T-helper 1 cell treated with Interleukin-12 subunit alpha and Interleukin-12 subunit beta and Interleukin-4 antibody, amounts not matched to agents 30 μg/mL and 1 μg/mL, for 36 hours (primary cell): ENCODE measurements at regions not wholly inside any gene's neighbourhood (a gene's known extent, or its start where the extent isn't known, plus 50 kb on each side); places are given as distances from the start of the nearest gene placed in this dataset.

ENCODE experiments used
- H3K27ac Mint-ChIP-seq: one replicate; pipeline ENCODE4 v1.8.0; 2021; ENCODE audit warnings: mild to moderate bottlenecking, mixed read lengths
- H3K27me3 Mint-ChIP-seq: one replicate; pipeline ENCODE4 v1.8.0; 2021; ENCODE audit warnings: low read depth, mixed read lengths
- H3K36me3 Mint-ChIP-seq: one replicate; pipeline ENCODE4 v1.8.0; 2021; ENCODE audit warnings: low read depth, mixed read lengths
- H3K4me1 Mint-ChIP-seq: one replicate; pipeline ENCODE4 v1.8.0; 2021; ENCODE audit warnings: low read depth, mixed read lengths
- H3K4me3 Mint-ChIP-seq: one replicate; pipeline ENCODE4 v1.8.0; 2021; ENCODE audit warnings: mild to moderate bottlenecking, moderate library complexity, mixed read lengths
- H3K9me3 Mint-ChIP-seq: one replicate; pipeline ENCODE4 v1.8.0; 2021; ENCODE audit warnings: mixed read lengths

DNA sequence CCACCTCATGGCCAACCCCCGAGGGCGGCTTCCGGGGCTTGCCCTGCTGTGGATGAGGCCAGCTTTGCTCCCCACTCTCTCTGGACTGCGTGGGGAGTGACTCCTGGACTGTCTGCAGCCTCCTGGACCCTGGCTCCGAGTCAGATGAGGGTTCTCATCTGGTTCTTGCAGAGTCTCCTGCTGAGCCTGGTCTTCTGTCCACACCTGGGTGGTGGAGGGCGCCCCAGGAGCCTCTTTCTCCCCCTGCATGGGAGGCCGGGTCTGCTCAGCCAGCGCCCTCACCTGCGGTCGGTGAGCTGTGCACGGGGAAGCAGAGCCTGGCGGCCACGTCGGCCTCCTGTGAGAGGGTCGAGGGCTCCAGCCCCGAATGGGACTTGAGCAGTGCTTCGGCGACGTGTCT is 78.3 kb downstream of the RTP5 start:
- Mint-ChIP-seq H3K27ac (no peak overlapping the region), H3K4me1 (no peaks in the 10 kb centered on the region), H3K36me3 (no peaks in the 10 kb centered on the region), H3K9me3 (no peaks in the 10 kb centered on the region), H3K4me3 (no peak overlapping the region), H3K27me3 (no peaks in the 10 kb centered on the region)

DNA sequence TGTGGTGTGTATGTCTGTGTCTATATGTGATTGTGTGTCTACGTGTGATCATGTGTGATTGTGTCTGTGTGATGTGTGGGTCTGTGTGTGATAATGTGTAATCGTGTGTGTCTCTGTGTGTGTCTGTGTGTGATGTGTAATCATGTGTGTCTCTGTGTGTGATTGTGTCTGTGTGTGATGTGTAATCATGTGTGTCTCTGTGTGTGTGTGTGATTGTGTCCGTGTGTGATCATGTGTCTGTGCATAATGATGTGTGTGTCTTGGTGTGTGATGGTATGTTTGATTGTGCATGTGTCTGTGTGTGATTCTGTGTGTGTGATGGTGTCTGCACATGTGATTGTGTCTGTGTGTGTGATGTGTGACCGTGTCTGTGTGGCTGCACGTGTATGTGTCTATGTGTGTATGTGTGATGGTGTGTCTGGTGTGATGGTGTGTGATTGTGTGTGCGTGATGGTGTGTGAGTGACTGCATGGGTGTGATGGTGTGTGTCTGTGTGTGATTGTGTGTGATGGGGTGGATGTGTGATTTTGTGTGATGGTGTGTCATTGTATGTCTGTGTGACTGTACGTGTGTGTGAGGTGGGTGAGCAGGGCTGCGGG is 78.9 kb downstream of the RTP5 start:
- no peak overlapping the region for H3K27ac Mint-ChIP-seq
- H3K27me3 Mint-ChIP-seq, result no peaks in the 10 kb centered on the region
- no peaks in the 10 kb centered on the region for H3K4me1 Mint-ChIP-seq
- H3K4me3 Mint-ChIP-seq, result no peak overlapping the region
- no peaks in the 10 kb centered on the region for H3K9me3 Mint-ChIP-seq
- H3K36me3 Mint-ChIP-seq, result no peaks in the 10 kb centered on the region

GRCh38 chr2:241948901-241949735 is 79.6 kb downstream of the RTP5 start:
- no peaks in the 10 kb centered on the region for H3K4me1 Mint-ChIP-seq
- no peaks in the 10 kb centered on the region for H3K9me3 Mint-ChIP-seq
- H3K4me3 Mint-ChIP-seq, result no peak overlapping the region
- no peak overlapping the region for H3K27ac Mint-ChIP-seq
- H3K36me3 Mint-ChIP-seq, result no peaks in the 10 kb centered on the region
- H3K27me3 Mint-ChIP-seq, result no peaks in the 10 kb centered on the region

DNA sequence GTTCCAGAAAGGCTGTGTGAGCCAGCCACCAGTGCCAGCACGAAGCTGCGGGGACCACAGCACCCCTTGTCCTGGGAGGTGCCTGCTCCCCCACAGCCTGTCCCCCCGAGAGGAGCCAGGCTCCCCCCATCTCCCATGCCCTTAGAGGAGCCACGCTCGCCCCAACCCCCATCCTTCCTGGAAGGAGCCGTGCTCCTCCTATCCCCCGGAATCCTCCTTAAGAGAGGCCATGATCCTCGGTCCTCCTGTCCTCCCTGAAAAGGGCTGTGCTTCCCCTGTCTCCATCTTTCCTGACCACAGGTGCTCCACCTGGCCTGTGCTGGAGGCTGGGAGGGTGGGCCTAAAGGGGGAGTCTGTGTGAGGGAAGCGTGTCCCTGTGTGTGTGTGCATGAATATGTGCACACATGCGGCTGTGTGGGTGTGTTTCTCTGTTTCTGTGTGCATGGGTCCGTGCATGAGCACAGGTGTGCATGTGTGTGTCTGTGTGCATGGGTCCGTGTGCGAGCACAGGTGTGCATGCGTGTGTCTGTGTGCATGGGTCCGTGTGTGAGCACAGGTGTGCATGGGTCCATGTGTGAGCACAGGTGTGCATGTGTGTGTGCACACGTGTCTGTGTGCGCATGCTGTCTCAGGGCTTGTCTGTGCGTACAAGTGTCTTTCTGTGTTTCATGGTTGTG is 80.3 kb downstream of the RTP5 start:
- no peaks in the 10 kb centered on the region for H3K4me1 Mint-ChIP-seq
- H3K27me3 Mint-ChIP-seq, result no peaks in the 10 kb centered on the region
- H3K4me3 Mint-ChIP-seq, result no peak overlapping the region
- H3K9me3 Mint-ChIP-seq, result no peaks in the 10 kb centered on the region
- no peaks in the 10 kb centered on the region for H3K36me3 Mint-ChIP-seq
- no peak overlapping the region for H3K27ac Mint-ChIP-seq

- Mint-ChIP-seq H3K36me3 (no peaks in the 10 kb centered on the region), H3K4me3 (no peak overlapping the region), H3K4me1 (no peaks in the 10 kb centered on the region), H3K9me3 (no peaks in the 10 kb centered on the region), H3K27me3 (no peaks in the 10 kb centered on the region), H3K27ac (no peak overlapping the region)
Measured at GRCh38 chr2:241950413-241951315, 81.1 kb downstream of the RTP5 start.

DNA sequence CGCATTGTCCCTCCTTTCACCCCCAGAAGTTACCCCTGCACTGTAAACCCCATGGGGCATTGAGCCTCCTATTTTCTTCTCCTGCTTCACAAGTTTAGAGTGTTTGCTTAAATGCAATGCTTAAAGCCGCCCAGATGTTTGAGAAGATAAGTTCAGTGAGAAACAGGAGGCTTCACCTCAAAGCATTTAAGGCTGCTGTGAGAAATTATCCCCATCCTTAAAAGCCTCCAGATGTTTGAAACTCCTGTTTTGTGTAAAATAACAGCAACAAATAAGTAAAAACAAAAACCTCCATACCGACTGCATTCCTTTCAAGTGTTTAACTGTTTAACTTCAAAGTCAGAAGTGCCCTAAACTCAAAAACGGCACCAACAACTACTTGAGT is 81.8 kb downstream of the RTP5 start:
- Mint-ChIP-seq H3K27me3 (no peaks in the 10 kb centered on the region), H3K4me1 (no peaks in the 10 kb centered on the region), H3K27ac (no peak overlapping the region), H3K4me3 (no peak overlapping the region), H3K9me3 (no peaks in the 10 kb centered on the region), H3K36me3 (no peaks in the 10 kb centered on the region)

DNA sequence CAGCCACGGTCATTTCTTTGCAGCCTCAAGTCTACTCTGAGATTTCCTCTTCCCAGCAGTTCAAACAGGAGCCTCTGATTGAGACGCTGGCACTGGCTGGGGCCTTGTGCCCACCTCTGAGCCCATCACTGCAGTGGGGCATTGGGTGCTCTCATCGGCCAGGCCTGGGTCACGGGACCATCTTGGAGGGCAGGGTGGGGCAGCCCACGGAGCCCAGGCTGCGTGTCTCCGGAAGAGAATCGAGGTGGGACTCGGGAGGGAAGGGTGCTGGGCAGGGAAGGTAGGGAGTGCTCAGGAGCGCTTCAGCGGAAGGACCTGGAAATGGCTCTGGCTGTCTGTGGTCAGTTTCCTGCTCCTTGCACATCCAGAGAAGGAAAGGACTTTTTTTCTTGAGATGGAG is 82.4 kb downstream of the RTP5 start:
- H3K4me3 Mint-ChIP-seq, result no peak overlapping the region
- H3K4me1 Mint-ChIP-seq, result no peaks in the 10 kb centered on the region
- no peaks in the 10 kb centered on the region for H3K9me3 Mint-ChIP-seq
- H3K27ac Mint-ChIP-seq, result no peak overlapping the region
- no peaks in the 10 kb centered on the region for H3K36me3 Mint-ChIP-seq
- H3K27me3 Mint-ChIP-seq, result no peaks in the 10 kb centered on the region

DNA sequence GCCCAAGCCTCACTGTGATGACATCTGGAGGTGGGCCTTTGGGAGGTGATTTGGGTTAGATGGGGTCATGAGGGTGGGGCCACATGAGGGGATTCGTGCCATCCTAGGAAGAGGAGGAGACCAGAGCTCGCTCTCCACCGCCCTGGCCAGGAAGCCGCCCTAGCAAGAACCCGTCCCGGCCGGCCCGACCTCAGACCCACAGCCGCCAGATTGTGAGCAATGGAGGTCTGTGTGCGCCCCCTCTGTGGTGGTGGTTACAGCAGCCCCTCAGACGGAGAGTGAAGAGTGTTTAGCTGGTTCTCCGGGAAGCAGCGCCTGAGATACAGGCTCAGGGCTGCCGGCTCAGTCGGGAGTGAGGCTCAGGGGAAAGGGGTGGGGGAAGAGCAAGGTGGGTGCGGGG is 83.3 kb downstream of the RTP5 start:
- Mint-ChIP-seq H3K4me1 (no peaks in the 10 kb centered on the region), H3K27me3 (no peaks in the 10 kb centered on the region), H3K36me3 (no peaks in the 10 kb centered on the region), H3K4me3 (no peak overlapping the region), H3K9me3 (no peaks in the 10 kb centered on the region), H3K27ac (no peak overlapping the region)

- no peaks in the 10 kb centered on the region for H3K9me3 Mint-ChIP-seq
- no peaks in the 10 kb centered on the region for H3K4me1 Mint-ChIP-seq
- no peaks in the 10 kb centered on the region for H3K36me3 Mint-ChIP-seq
- no peak overlapping the region for H3K27ac Mint-ChIP-seq
- no peaks in the 10 kb centered on the region for H3K27me3 Mint-ChIP-seq
- no peak overlapping the region for H3K4me3 Mint-ChIP-seq
Measured at GRCh38 chr2:241953324-241953928, 83.9 kb downstream of the RTP5 start.

GRCh38 chr2:241956521-241957110 is 87.1 kb downstream of the RTP5 start:
- Mint-ChIP-seq H3K36me3 (no peaks in the 10 kb centered on the region), H3K4me3 (no peak overlapping the region), H3K27me3 (no peaks in the 10 kb centered on the region), H3K4me1 (no peaks in the 10 kb centered on the region), H3K9me3 (no peaks in the 10 kb centered on the region), H3K27ac (no peak overlapping the region)

GRCh38 chr2:241957276-241957675 is 87.7 kb downstream of the RTP5 start:
- Mint-ChIP-seq H3K4me1 (no peaks in the 10 kb centered on the region), H3K9me3 (no peaks in the 10 kb centered on the region), H3K27ac (no peak overlapping the region), H3K36me3 (no peaks in the 10 kb centered on the region), H3K4me3 (no peak overlapping the region), H3K27me3 (no peaks in the 10 kb centered on the region)

DNA sequence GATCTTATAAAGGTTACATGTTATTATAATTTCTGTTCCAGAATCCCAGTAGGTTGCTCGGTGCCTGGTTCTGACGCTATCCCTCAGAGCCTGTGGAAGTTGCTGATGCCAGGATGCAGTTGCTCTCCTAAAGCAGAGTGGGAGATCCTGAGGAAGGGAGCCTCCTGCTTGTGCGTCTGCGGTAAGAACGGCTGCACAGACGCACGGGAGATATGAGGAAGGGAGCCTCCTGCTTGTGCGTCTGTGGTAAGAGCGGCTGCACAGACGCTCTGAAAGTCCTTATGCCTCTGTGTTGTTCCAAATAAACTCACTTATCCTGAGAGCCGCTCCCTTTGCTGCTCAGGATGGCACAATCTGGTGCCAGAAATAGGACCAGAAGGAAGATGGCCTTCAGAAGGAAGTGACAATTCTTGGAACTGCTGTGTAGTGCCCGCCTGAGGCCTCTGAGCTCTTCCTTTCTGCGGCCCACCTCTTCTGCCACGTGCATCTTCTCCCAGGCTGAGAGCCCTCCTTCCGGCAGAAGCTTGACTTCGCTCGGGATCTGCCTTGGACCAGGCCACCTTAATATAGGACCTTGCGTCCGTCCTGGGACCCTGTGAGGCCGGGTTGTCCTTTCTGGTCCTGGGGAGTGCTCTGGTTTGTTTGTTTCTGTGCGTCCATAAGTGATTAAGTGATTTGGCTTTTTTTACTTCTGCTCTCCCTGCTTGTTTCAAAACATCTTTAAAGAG is 89.5 kb downstream of the RTP5 start:
- no peaks in the 10 kb centered on the region for H3K4me1 Mint-ChIP-seq
- no peaks in the 10 kb centered on the region for H3K36me3 Mint-ChIP-seq
- H3K4me3 Mint-ChIP-seq, result no peak overlapping the region

DNA sequence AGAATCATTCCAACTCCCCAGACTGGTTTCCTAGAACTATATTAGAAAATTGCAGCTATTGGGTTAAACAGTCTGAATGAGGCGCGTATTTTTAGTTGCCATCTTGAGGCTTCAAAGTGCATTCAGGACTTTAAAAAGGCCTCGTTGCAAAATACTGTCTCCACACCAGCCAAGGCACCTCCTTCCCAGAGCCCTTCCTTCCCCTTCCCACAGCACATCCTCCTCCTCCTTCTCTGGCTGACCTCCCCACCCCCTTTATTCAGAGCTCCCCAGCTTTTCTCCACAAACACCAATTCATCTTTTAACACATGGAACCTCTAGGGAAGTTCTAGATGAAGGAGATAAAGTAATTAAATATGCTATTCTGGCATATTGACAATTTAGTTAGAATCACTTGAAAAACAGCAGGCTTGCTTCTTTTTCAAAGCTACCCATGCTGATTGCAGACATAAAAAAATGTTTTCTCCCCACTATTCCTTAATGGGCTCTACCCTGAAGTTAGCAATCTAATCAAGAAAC is 90.3 kb downstream of the RTP5 start:
- Mint-ChIP-seq H3K27ac (no peak overlapping the region), H3K9me3 (no peaks in the 10 kb centered on the region), H3K36me3 (no peaks in the 10 kb centered on the region), H3K4me1 (no peaks in the 10 kb centered on the region), H3K27me3 (peaks cover 5% of the 10 kb centered on the region), H3K4me3 (no peak overlapping the region)

More for the DNA sequence above, 89.5 kb downstream of the RTP5 start:
- Mint-ChIP-seq H3K9me3 (no peaks in the 10 kb centered on the region), H3K27ac (no peak overlapping the region), H3K27me3 (peaks cover 3% of the 10 kb centered on the region)
